Lung (tissue), 11 donors: ENCODE measurements at regions not wholly inside any gene's neighbourhood (a gene's known extent, or its start where the extent isn't known, plus 50 kb on each side); places are given as distances from the start of the nearest gene placed in this dataset.

Experiments used
- ATAC-seq: fragments of 200-7000 bp; cut with Tn5 transposase; one replicate; pipeline ENCODE4 v1.9.1; 2020; ENCODE audit warnings: moderate number of reproducible peaks; ENCODE audit not compliant: insufficient read depth, low FRiP score
- DNase-seq, 3 donors: peaks; one replicate each; pipeline ENCODE4 v3.0.0-alpha.2; 2013 to 2017
- H3K27ac ChIP-seq, 2 donors: one replicate each; pipeline ENCODE4 v1.5.1; 2013; ENCODE audit warnings: mild to moderate bottlenecking in 2 of 2, moderate library complexity in 2 of 2, control low read depth in 1 of 2, inconsistent platforms in 1 of 2, low read depth in 1 of 2, low read length in 1 of 2
- H3K27me3 ChIP-seq, 3 donors: one replicate each; pipeline ENCODE4 v1.5.1; 2013; ENCODE audit warnings: low read length in 2 of 3; ENCODE audit not compliant: control insufficient read depth in 3 of 3, insufficient read depth in 3 of 3
- H3K36me3 ChIP-seq, 4 donors: one replicate each; pipeline ENCODE4 v1.5.1; 2013; ENCODE audit warnings: low read length in 4 of 4, mild to moderate bottlenecking in 1 of 4, moderate library complexity in 1 of 4; ENCODE audit not compliant: control insufficient read depth in 4 of 4, insufficient read depth in 4 of 4
- H3K4me1 ChIP-seq, 5 donors: one replicate each; pipeline ENCODE4 v1.5.1; 2013; ENCODE audit warnings: low read length in 5 of 5, mild to moderate bottlenecking in 2 of 5, moderate library complexity in 1 of 5; ENCODE audit not compliant: control insufficient read depth in 5 of 5, insufficient read depth in 5 of 5
- H3K4me3 ChIP-seq: one replicate; pipeline ENCODE4 v1.5.1; 2013; ENCODE audit warnings: mild to moderate bottlenecking, control low read depth, moderate library complexity
- H3K9ac ChIP-seq, 2 donors: one replicate each; pipeline ENCODE4 v1.5.1; 2013; ENCODE audit warnings: low read length in 2 of 2, control low read depth in 1 of 2; ENCODE audit not compliant: insufficient read depth in 1 of 2
- H3K9me3 ChIP-seq, 4 donors: one replicate each; pipeline ENCODE4 v1.5.1; 2013; ENCODE audit warnings: low read length in 3 of 4, mild to moderate bottlenecking in 1 of 4, moderate library complexity in 1 of 4; ENCODE audit not compliant: control insufficient read depth in 4 of 4, insufficient read depth in 3 of 4
- WGBS, 2 donors: extraction: QIAGEN DNeasy Blood & Tissue Kit; methylation state at CpG; one replicate each; pipeline ENCODE4 v1.1.7; 2013; 5-methylcytosine and 5-hydroxymethylcytosine counted together
- TF ChIP-seq, protein P1 (sequence below): IDR thresholded peaks from 2 replicates; pipeline ENCODE4 v1.5.1; 2012; ENCODE audit warnings: mild to moderate bottlenecking; ENCODE audit errors: control extremely low read depth, extremely low read depth
- donor health status: control.
- donor health status: control.
- donor health status: Bipolar disorder and iron deficiency.
- donor health status: healthy.
- donor health status: DM: yes; HTN: yes; CAD: no.

DNA sequence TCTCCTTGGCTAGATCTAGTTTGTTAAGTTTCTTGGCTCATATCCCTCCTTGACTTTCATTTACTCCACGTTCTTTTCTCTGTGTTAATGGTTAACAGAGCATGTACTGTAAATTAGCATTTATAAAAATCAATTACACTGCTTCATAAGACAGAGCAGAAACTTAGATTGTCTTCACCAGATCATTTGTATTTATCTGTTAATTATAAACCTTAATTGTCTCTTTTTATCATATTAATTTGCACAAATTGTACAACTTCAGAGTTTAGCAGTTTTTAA, 221.2 kb upstream of the EGLN3 start:
- Histone ChIP-seq H3K36me3 (no peaks in the 10 kb centered on the region), H3K9me3 (peaks cover 0 to 5% (median 0%) of the 10 kb centered on the region in 4 donors), H3K4me3 (no peak overlapping the region), H3K27ac (no peak overlapping the region), H3K27me3 (no peaks in the 10 kb centered on the region), H3K4me1 (peaks cover 2 to 24% (median 5%) of the 10 kb centered on the region in 5 donors), H3K9ac (no peak overlapping the region)
- TF ChIP-seq, protein P1, sequence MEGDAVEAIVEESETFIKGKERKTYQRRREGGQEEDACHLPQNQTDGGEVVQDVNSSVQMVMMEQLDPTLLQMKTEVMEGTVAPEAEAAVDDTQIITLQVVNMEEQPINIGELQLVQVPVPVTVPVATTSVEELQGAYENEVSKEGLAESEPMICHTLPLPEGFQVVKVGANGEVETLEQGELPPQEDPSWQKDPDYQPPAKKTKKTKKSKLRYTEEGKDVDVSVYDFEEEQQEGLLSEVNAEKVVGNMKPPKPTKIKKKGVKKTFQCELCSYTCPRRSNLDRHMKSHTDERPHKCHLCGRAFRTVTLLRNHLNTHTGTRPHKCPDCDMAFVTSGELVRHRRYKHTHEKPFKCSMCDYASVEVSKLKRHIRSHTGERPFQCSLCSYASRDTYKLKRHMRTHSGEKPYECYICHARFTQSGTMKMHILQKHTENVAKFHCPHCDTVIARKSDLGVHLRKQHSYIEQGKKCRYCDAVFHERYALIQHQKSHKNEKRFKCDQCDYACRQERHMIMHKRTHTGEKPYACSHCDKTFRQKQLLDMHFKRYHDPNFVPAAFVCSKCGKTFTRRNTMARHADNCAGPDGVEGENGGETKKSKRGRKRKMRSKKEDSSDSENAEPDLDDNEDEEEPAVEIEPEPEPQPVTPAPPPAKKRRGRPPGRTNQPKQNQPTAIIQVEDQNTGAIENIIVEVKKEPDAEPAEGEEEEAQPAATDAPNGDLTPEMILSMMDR, result no peak
- WGBS, 2 donors, result 43 to 66% methylated on average over 1 of the region's 1 CpG
- ATAC-seq, result no peak
- no peak for DNase-seq

DNA sequence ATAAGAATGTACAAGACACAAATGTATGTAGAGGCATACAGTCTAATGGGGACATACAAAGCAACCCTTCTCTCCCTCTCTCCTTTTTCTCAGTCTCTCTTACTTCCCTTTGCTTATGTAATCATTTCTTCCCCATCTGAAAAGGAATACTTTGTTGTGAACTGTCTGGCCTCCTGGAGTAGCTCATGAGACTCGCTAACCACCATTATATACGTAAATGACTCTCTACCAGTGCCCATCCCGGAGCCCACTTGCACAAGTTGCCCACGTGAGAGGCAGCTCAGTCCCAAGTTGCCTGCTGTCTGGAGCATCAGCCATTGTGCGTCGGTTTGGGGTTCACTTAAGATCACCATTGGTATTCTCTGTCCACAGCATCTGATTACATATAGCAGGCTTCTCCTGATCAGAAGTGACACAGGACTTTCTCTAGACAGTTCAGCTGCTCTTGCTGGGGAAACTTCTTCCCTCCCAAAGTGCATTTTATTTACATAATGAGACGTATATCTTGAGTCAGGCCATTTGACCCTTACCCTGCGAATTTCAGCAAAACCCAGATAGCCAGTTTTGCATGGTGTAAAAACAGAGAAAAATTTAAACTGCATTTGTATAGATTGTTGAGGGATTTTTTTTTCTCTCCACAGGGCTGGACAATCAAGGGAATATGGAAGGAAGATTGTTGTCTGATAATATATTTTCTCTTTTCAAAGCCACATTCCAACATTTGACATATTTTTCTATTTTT, 220.7 kb upstream of the EGLN3 start:
- Histone ChIP-seq H3K9me3 (peaks cover 0 to 5% (median 0%) of the 10 kb centered on the region in 4 donors), H3K27me3 (peaks cover 0 to 5% (median 0%) of the 10 kb centered on the region in 3 donors), H3K4me3 (no peak overlapping the region), H3K27ac (no peak overlapping the region), H3K9ac (no peak overlapping the region), H3K4me1 (peaks cover 2 to 24% (median 5%) of the 10 kb centered on the region in 5 donors), H3K36me3 (no peaks in the 10 kb centered on the region)
- DNase-seq (peak in 2 of 3 donors; percentile 50 to 64), ATAC-seq (no peak)
- TF ChIP-seq, protein P1, result no peak
- WGBS, 2 donors, result 85 to 88% methylated on average over 8 of the region's 8 CpGs

DNA sequence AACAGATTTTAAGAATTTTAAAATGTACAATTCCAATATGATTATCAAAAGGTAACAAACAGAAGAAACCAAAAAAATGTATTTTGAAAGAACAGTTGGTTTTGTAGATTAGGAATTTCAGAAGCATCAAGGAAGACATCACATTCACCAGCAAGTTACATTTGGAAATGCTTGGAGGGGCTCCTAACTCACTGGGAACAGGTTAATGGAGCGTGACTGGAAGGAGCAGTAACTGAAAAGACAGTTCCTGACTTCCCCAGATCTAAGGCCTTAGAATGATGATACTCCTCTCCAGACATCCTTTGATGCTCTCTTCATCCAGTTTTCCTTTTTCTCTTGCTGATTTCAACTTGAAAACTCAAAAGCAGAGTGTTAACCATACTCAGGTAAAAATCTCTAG, 220.0 kb upstream of the EGLN3 start:
- no peak overlapping the region for H3K9ac ChIP-seq
- no peak overlapping the region for H3K27ac ChIP-seq
- WGBS, 2 donors, result 95 to 100% methylated on average over 1 of the region's 1 CpG
- peaks cover 2 to 24% (median 5%) of the 10 kb centered on the region in 5 donors for H3K4me1 ChIP-seq
- H3K9me3 ChIP-seq, result peaks cover 0 to 5% (median 0%) of the 10 kb centered on the region in 4 donors
- TF ChIP-seq, protein P1, result no peak
- no peak overlapping the region for H3K4me3 ChIP-seq
- no peak for ATAC-seq
- peaks cover 0 to 10% (median 0%) of the 10 kb centered on the region in 3 donors for H3K27me3 ChIP-seq
- H3K36me3 ChIP-seq, result no peaks in the 10 kb centered on the region
- DNase-seq, result no peak
